ENCODE measurements at regions not wholly inside any gene's neighbourhood (a gene's known extent, or its start where the extent isn't known, plus 50 kb on each side); places are given as distances from the start of the nearest gene placed in this dataset.
"Not testable (repeated sequence)": the region's sequence is repeated elsewhere in the genome, so short reads cannot be mapped to it uniquely, and the experiment has no call there.

GRCh38 chr4:160082432-160083207 is 979.7 kb downstream of the RAPGEF2 start:
- DNase-seq (ENCODE audit: low read depth in 2 of 2), result no peak

GRCh38 chr4:160091631-160092030 is 988.8 kb downstream of the RAPGEF2 start:
- no peak for DNase-seq (ENCODE audit: low read depth in 2 of 2)

- DNase-seq (ENCODE audit: low read depth in 2 of 2), result no peak
Observed at GRCh38 chr4:160100316-160100715, 997.4 kb downstream of the RAPGEF2 start.

- DNase-seq (ENCODE audit: low read depth in 2 of 2), result no peak
Observed at GRCh38 chr4:160110891-160111290, 1008.0 kb downstream of the RAPGEF2 start.

- DNase-seq (ENCODE audit: low read depth in 2 of 2), result no peak
Observed at GRCh38 chr4:160117686-160118085, 1014.8 kb downstream of the RAPGEF2 start.

- DNase-seq (ENCODE audit: low read depth in 2 of 2), result not testable (repeated sequence)
Observed at GRCh38 chr4:160125576-160126287, 1022.9 kb downstream of the RAPGEF2 start.

- no peak for DNase-seq (ENCODE audit: low read depth in 2 of 2)
Observed at GRCh38 chr4:160127211-160127610, 1024.3 kb downstream of the RAPGEF2 start.

GRCh38 chr4:160129439-160129838 is 1026.6 kb downstream of the RAPGEF2 start:
- DNase-seq (ENCODE audit: low read depth in 2 of 2), result no peak

GRCh38 chr4:160136021-160136420 is 1033.1 kb downstream of the RAPGEF2 start:
- no peak for DNase-seq (ENCODE audit: low read depth in 2 of 2)

GRCh38 chr4:160141206-160141605 is 1038.3 kb downstream of the RAPGEF2 start:
- no peak for DNase-seq (ENCODE audit: low read depth in 2 of 2)

- DNase-seq (ENCODE audit: low read depth in 2 of 2), result no peak
Observed at GRCh38 chr4:160142579-160142978, 1039.7 kb downstream of the RAPGEF2 start.

- DNase-seq (ENCODE audit: low read depth in 2 of 2), result no peak
Observed at GRCh38 chr4:160143574-160143973, 1040.7 kb downstream of the RAPGEF2 start.

GRCh38 chr4:160159457-160159856 is 1056.6 kb downstream of the RAPGEF2 start:
- DNase-seq (ENCODE audit: low read depth in 2 of 2), result no peak

GRCh38 chr4:160161026-160161425 is 1058.1 kb downstream of the RAPGEF2 start:
- no peak for DNase-seq (ENCODE audit: low read depth in 2 of 2)

GRCh38 chr4:160175064-160175643 is 1072.3 kb downstream of the RAPGEF2 start:
- DNase-seq (ENCODE audit: low read depth in 2 of 2), result no peak

GRCh38 chr4:160180211-160180610 is 1077.3 kb downstream of the RAPGEF2 start:
- no peak for DNase-seq (ENCODE audit: low read depth in 2 of 2)

GRCh38 chr4:160182727-160183126 is 1079.8 kb downstream of the RAPGEF2 start:
- no peak for DNase-seq (ENCODE audit: low read depth in 2 of 2)

GRCh38 chr4:160184884-160185283 is 1082.0 kb downstream of the RAPGEF2 start:
- no peak for DNase-seq (ENCODE audit: low read depth in 2 of 2)

- DNase-seq (ENCODE audit: low read depth in 2 of 2), result no peak
Observed at GRCh38 chr4:160193787-160194186, 1090.9 kb downstream of the RAPGEF2 start.

- no peak for DNase-seq (ENCODE audit: low read depth in 2 of 2)
Observed at GRCh38 chr4:160194716-160195115, 1091.8 kb downstream of the RAPGEF2 start.

GRCh38 chr4:160202802-160203201 is 1099.9 kb downstream of the RAPGEF2 start:
- no peak for DNase-seq (ENCODE audit: low read depth in 2 of 2)

- no peak for DNase-seq (ENCODE audit: low read depth in 2 of 2)
Observed at GRCh38 chr4:160212078-160212477, 1109.2 kb downstream of the RAPGEF2 start.

GRCh38 chr4:160213366-160213765 is 1110.5 kb downstream of the RAPGEF2 start:
- DNase-seq (ENCODE audit: low read depth in 2 of 2), result no peak
